ENCODE measurements at regions not wholly inside any gene's neighbourhood (a gene's known extent, or its start where the extent isn't known, plus 50 kb on each side); places are given as distances from the start of the nearest gene placed in this dataset.
"Not testable (repeated sequence)": the region's sequence is repeated elsewhere in the genome, so short reads cannot be mapped to it uniquely, and the experiment has no call there.

GRCh38 chr3:19825193-19825592, 108.8 kb downstream of the EFHB start:
- DNase-seq: no peak

- DNase-seq: no peak
These were observed 111.2 kb downstream of the EFHB start for GRCh38 chr3:19822805-19823204.

- DNase-seq: no peak
These were observed 117.4 kb downstream of the EFHB start for GRCh38 chr3:19816631-19817030.

- no peak for DNase-seq
These were observed 118.2 kb downstream of the EFHB start for GRCh38 chr3:19815805-19816204.

- not testable (repeated sequence) for DNase-seq
These were observed 120.3 kb downstream of the EFHB start for GRCh38 chr3:19813743-19814142.

GRCh38 chr3:19811689-19812088, 122.3 kb downstream of the EFHB start:
- no peak for DNase-seq

GRCh38 chr3:19808834-19809233, 125.2 kb downstream of the EFHB start:
- no peak for DNase-seq

GRCh38 chr3:19799887-19800286, 134.1 kb downstream of the EFHB start:
- no peak for DNase-seq

- no peak for DNase-seq
These were observed 134.9 kb downstream of the EFHB start for GRCh38 chr3:19799115-19799514.

GRCh38 chr3:19798324-19798723, 135.7 kb downstream of the EFHB start:
- DNase-seq: no peak

GRCh38 chr3:19792388-19792787, 141.6 kb downstream of the EFHB start:
- DNase-seq: no peak

- no peak for DNase-seq
These were observed 158.3 kb downstream of the EFHB start for GRCh38 chr3:19775765-19776164.

- no peak for DNase-seq
These were observed 164.3 kb downstream of the EFHB start for GRCh38 chr3:19769694-19770093.

GRCh38 chr3:19765954-19766353, 168.1 kb downstream of the EFHB start:
- DNase-seq: no peak

- DNase-seq: no peak
These were observed 176.2 kb downstream of the EFHB start for GRCh38 chr3:19757773-19758172.

- no peak for DNase-seq
These were observed 184.5 kb downstream of the EFHB start for GRCh38 chr3:19749448-19750017.

GRCh38 chr3:19748782-19749447, 185.1 kb downstream of the EFHB start:
- DNase-seq: no peak

GRCh38 chr3:19744047-19744446, 190.0 kb downstream of the EFHB start:
- DNase-seq: no peak

- no peak for DNase-seq
These were observed 191.1 kb downstream of the EFHB start for GRCh38 chr3:19742935-19743334.

- no peak for DNase-seq
These were observed 194.5 kb downstream of the EFHB start for GRCh38 chr3:19739504-19739903.

GRCh38 chr3:19738846-19739245, 195.2 kb downstream of the EFHB start:
- no peak for DNase-seq

- DNase-seq: no peak
These were observed 198.9 kb downstream of the EFHB start for GRCh38 chr3:19735111-19735510.

GRCh38 chr3:19734453-19734852, 199.6 kb downstream of the EFHB start:
- DNase-seq: no peak

- DNase-seq: no peak
These were observed 209.0 kb downstream of the EFHB start for GRCh38 chr3:19725000-19725399.

GRCh38 chr3:19717736-19718135, 216.3 kb downstream of the EFHB start:
- DNase-seq: no peak

Measured in SW 1271 (cell line).